HG03097 (cell line): ENCODE measurements at regions not wholly inside any gene's neighbourhood (a gene's known extent, or its start where the extent isn't known, plus 50 kb on each side); places are given as distances from the start of the nearest gene placed in this dataset.
"Not testable (repeated sequence)": the region's sequence is repeated elsewhere in the genome, so short reads cannot be mapped to it uniquely, and the experiment has no call there.

Source experiments
- ATAC-seq: cut with Tn5 transposase; IDR thresholded peaks from one replicate; pipeline ENCODE4 v1.9.1; 2021; ENCODE audit not compliant: unreplicated experiment, low FRiP score

GRCh38 chr9:90447773-90448172 lies 194.9 kb downstream of the DIRAS2 start:
- no peak for ATAC-seq

- ATAC-seq = no peak
Measured at GRCh38 chr9:90449213-90449925, 193.3 kb downstream of the DIRAS2 start.

GRCh38 chr9:90451804-90452203 lies 190.8 kb downstream of the DIRAS2 start:
- no peak for ATAC-seq

GRCh38 chr9:90455316-90455715 lies 187.3 kb downstream of the DIRAS2 start:
- no peak for ATAC-seq

- no peak for ATAC-seq
Measured at GRCh38 chr9:90457386-90458190, 185.0 kb downstream of the DIRAS2 start.

- no peak for ATAC-seq
Measured at GRCh38 chr9:90458485-90458884, 184.1 kb downstream of the DIRAS2 start.

- ATAC-seq = no peak
Measured at GRCh38 chr9:90459321-90459720, 183.3 kb downstream of the DIRAS2 start.

GRCh38 chr9:90460220-90460619 lies 182.4 kb downstream of the DIRAS2 start:
- no peak for ATAC-seq

- ATAC-seq = no peak
Measured at GRCh38 chr9:90464978-90465377, 177.6 kb downstream of the DIRAS2 start.

- no peak for ATAC-seq
Measured at GRCh38 chr9:90466441-90466840, 176.2 kb downstream of the DIRAS2 start.

GRCh38 chr9:90469435-90469834 lies 173.2 kb downstream of the DIRAS2 start:
- no peak for ATAC-seq

- ATAC-seq = no peak
Measured at GRCh38 chr9:90469865-90470387, 172.7 kb downstream of the DIRAS2 start.

GRCh38 chr9:90476058-90476457 lies 166.6 kb downstream of the DIRAS2 start:
- no peak for ATAC-seq

GRCh38 chr9:90477535-90477934 lies 165.1 kb downstream of the DIRAS2 start:
- ATAC-seq = no peak

- no peak for ATAC-seq
Measured at GRCh38 chr9:90478821-90479220, 163.8 kb downstream of the DIRAS2 start.

GRCh38 chr9:90485028-90485427 lies 157.6 kb downstream of the DIRAS2 start:
- no peak for ATAC-seq

GRCh38 chr9:90489066-90489465 lies 153.6 kb downstream of the DIRAS2 start:
- no peak for ATAC-seq

- no peak for ATAC-seq
Measured at GRCh38 chr9:90499761-90500160, 142.9 kb downstream of the DIRAS2 start.

- ATAC-seq = no peak
Measured at GRCh38 chr9:90502134-90502533, 140.5 kb downstream of the DIRAS2 start.

- ATAC-seq = no peak
Measured at GRCh38 chr9:90504486-90504885, 138.1 kb downstream of the DIRAS2 start.

GRCh38 chr9:90505695-90506094 lies 136.9 kb downstream of the DIRAS2 start:
- no peak for ATAC-seq

- not testable (repeated sequence) for ATAC-seq
Measured at GRCh38 chr9:90506402-90506801, 136.2 kb downstream of the DIRAS2 start.
